A549 (cell line): ENCODE measurements at regions not wholly inside any gene's neighbourhood (a gene's known extent, or its start where the extent isn't known, plus 50 kb on each side); places are given as distances from the start of the nearest gene placed in this dataset.

Source experiments
- CEBPB ChIP-seq, 2 experiments: fragments of >200 bp in 1 of 2; sonication (Bioruptor Twin) in 1 of 2; formaldehyde crosslinking in 1 of 2; IDR thresholded peaks; 2 replicates each; pipeline ENCODE4 v1.6.1; 2012 to 2016
- CTCF ChIP-seq: fragments of >200 bp; sonication (Bioruptor Twin); formaldehyde crosslinking; IDR thresholded peaks from 3 replicates; pipeline ENCODE4 v1.5.1; 2016
- FOSB ChIP-seq: fragments of 250-450 bp; sonication (Bioruptor Pico); IDR thresholded peaks from 2 replicates; pipeline ENCODE4 v1.5.0; 2020; ENCODE audit warnings: mild to moderate bottlenecking, moderate library complexity
- MYC ChIP-seq: IDR thresholded peaks from 2 replicates; pipeline ENCODE4 v1.6.1; 2012; ENCODE audit warnings: mild to moderate bottlenecking, inconsistent platforms, low read length, improper control_type of control experiment, borderline replicate concordance
- SMC3 ChIP-seq: fragments of >200 bp; sonication (Bioruptor Twin); formaldehyde crosslinking; IDR thresholded peaks from 3 replicates; pipeline ENCODE4 v1.6.1; 2018; ENCODE audit warnings: inconsistent platforms

- no peak for TF ChIP-seq CEBPB (IDR thresholded peaks at IDR 0.05)
- no peak for TF ChIP-seq CTCF
- no peak for TF ChIP-seq SMC3
- TF ChIP-seq MYC = no peak
- TF ChIP-seq FOSB (CRISPR knock-in tag) = no peak
Measured at GRCh38 chr2:62567669-62568068, 61.7 kb upstream of the TMEM17 start.
